ENCODE measurements at regions not wholly inside any gene's neighbourhood (a gene's known extent, or its start where the extent isn't known, plus 50 kb on each side); places are given as distances from the start of the nearest gene placed in this dataset.

DNA sequence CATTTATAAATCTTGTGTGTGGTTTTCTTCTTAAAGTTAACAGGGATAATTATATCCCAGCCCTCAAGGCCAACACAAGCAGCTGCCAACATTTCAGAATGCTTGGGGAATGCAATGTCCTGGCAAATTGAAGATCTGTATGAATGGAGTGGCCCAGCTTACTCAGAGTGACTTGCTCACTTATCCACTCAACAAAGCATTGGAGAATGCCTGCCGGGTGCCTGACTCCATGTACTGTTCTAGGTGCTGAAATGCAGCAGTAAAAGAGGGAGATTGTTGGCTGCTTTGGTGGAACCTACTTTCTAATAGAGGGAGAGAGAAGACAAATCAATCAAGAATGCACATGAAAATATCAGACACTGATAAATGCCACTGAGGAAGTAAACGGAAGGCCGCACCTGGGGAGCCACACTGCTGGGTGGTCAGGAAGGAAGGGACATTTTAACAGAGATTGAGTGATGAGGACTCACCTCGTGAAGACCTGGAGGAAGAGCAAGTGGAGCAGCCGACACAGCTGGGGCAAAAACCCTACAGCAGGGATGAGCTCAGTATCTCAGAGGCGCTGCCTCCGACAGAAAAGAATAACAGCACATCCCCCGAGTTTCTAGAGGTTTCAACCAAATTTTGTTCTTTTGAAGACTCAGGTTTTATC is 61.2 kb upstream of the VASH1 start:
- no peak for TF ChIP-seq CTCF (conservative IDR thresholded peaks at IDR 0.05; ENCODE audit: low read depth, low read length)
- TF ChIP-seq EZH2 (IDR thresholded peaks at IDR 0.05; ENCODE audit: borderline replicate concordance, low read depth, low read length, poor library complexity, severe bottlenecking), result no peak
